PC-9 (cell line): ENCODE measurements at regions not wholly inside any gene's neighbourhood (a gene's known extent, or its start where the extent isn't known, plus 50 kb on each side); places are given as distances from the start of the nearest gene placed in this dataset.

Experiments
- EZH2 ChIP-seq: fragments of 200-600 bp; sonication (generic); IDR thresholded peaks from 2 replicates; pipeline ENCODE4 v1.8.0; 2017; ENCODE audit warnings: antibody characterized with exemption, low read depth
- TF ChIP-seq, protein P1 (sequence below): fragments of 200-600 bp; sonication (generic); conservative IDR thresholded peaks from 2 replicates; pipeline ENCODE4 v1.6.1; 2017; ENCODE audit warnings: mixed run types, antibody characterized with exemption, mild to moderate bottlenecking, moderate library complexity

- TF ChIP-seq, protein P1, sequence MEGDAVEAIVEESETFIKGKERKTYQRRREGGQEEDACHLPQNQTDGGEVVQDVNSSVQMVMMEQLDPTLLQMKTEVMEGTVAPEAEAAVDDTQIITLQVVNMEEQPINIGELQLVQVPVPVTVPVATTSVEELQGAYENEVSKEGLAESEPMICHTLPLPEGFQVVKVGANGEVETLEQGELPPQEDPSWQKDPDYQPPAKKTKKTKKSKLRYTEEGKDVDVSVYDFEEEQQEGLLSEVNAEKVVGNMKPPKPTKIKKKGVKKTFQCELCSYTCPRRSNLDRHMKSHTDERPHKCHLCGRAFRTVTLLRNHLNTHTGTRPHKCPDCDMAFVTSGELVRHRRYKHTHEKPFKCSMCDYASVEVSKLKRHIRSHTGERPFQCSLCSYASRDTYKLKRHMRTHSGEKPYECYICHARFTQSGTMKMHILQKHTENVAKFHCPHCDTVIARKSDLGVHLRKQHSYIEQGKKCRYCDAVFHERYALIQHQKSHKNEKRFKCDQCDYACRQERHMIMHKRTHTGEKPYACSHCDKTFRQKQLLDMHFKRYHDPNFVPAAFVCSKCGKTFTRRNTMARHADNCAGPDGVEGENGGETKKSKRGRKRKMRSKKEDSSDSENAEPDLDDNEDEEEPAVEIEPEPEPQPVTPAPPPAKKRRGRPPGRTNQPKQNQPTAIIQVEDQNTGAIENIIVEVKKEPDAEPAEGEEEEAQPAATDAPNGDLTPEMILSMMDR, result no peak
- TF ChIP-seq EZH2, result no peak
Observed at GRCh38 chr22:49458708-49459099, 369.0 kb downstream of the BRD1 start.
